GM19324 (cell line): ENCODE measurements at regions not wholly inside any gene's neighbourhood (a gene's known extent, or its start where the extent isn't known, plus 50 kb on each side); places are given as distances from the start of the nearest gene placed in this dataset.
A peak's percentile ranks its signal among the peaks of the same experiment; 100 is the strongest.
"Not testable (repeated sequence)": the region's sequence is repeated elsewhere in the genome, so short reads cannot be mapped to it uniquely, and the experiment has no call there.

Source experiments
- ATAC-seq: cut with Tn5 transposase; IDR thresholded peaks from one replicate; pipeline ENCODE4 v1.9.1; 2021; ENCODE audit warnings: mild to moderate bottlenecking, moderate library complexity; ENCODE audit not compliant: unreplicated experiment, low FRiP score

- ATAC-seq, result not testable (repeated sequence)
These were observed 132.4 kb upstream of the ALDH3B2 start for GRCh38 chr11:67806728-67807235.

GRCh38 chr11:67806183-67806582 is 131.8 kb upstream of the ALDH3B2 start:
- ATAC-seq, result not testable (repeated sequence)

GRCh38 chr11:67805253-67806126 is 131.1 kb upstream of the ALDH3B2 start:
- ATAC-seq, result peak; percentile 95

- peak; percentile 25 for ATAC-seq
These were observed 130.2 kb upstream of the ALDH3B2 start for GRCh38 chr11:67804435-67805252.

- ATAC-seq, result not testable (repeated sequence)
These were observed 129.1 kb upstream of the ALDH3B2 start for GRCh38 chr11:67803519-67803918.

GRCh38 chr11:67803055-67803454 is 128.6 kb upstream of the ALDH3B2 start:
- ATAC-seq, result not testable (repeated sequence)

- ATAC-seq, result not testable (repeated sequence)
These were observed 128.2 kb upstream of the ALDH3B2 start for GRCh38 chr11:67802623-67803022.

GRCh38 chr11:67801397-67801796 is 127.0 kb upstream of the ALDH3B2 start:
- ATAC-seq, result not testable (repeated sequence)

GRCh38 chr11:67800591-67800990 is 126.2 kb upstream of the ALDH3B2 start:
- not testable (repeated sequence) for ATAC-seq

GRCh38 chr11:67799808-67800207 is 125.4 kb upstream of the ALDH3B2 start:
- ATAC-seq, result not testable (repeated sequence)

GRCh38 chr11:67797726-67798521 is 123.5 kb upstream of the ALDH3B2 start:
- not testable (repeated sequence) for ATAC-seq

GRCh38 chr11:67795746-67796145 is 121.3 kb upstream of the ALDH3B2 start:
- ATAC-seq, result no peak

- not testable (repeated sequence) for ATAC-seq
These were observed 119.3 kb upstream of the ALDH3B2 start for GRCh38 chr11:67793750-67794149.

- not testable (repeated sequence) for ATAC-seq
These were observed 118.0 kb upstream of the ALDH3B2 start for GRCh38 chr11:67792273-67792990.

GRCh38 chr11:67791598-67792170 is 117.3 kb upstream of the ALDH3B2 start:
- not testable (repeated sequence) for ATAC-seq

GRCh38 chr11:67788341-67788695 is 113.9 kb upstream of the ALDH3B2 start:
- ATAC-seq, result not testable (repeated sequence)

GRCh38 chr11:67787681-67788340 is 113.4 kb upstream of the ALDH3B2 start:
- not testable (repeated sequence) for ATAC-seq

- ATAC-seq, result not testable (repeated sequence)
These were observed 107.5 kb upstream of the ALDH3B2 start for GRCh38 chr11:67781967-67782366.

- ATAC-seq, result not testable (repeated sequence)
These were observed 107.1 kb upstream of the ALDH3B2 start for GRCh38 chr11:67781506-67781905.
